ENCODE measurements at regions not wholly inside any gene's neighbourhood (a gene's known extent, or its start where the extent isn't known, plus 50 kb on each side); places are given as distances from the start of the nearest gene placed in this dataset.

DNA sequence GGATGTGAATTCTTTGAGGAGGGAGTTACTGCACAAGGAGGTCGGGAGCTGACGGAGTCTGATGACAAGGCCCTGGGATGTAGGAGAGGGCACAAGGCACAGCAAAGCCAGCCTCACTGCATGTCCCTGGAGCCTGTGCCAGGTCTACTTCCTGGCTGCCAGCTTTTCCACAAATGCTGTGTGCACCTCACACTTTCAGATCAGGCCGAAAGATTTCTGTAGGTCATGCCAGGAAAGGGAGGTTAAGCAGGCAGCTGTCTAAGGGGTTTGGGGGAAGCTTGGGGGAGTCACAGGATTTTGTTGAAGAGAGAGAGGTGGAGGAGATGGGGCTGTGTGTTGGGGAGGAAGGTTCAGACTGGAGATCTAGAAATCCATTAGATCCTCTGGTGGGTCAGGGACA, 792.5 kb downstream of the KCNJ18 start:
- POLR2A ChIA-PET: no interaction called here
- Mint-ChIP-seq H3K27ac (no peak overlapping the region), H3K9me3 (peaks cover 26% of the 10 kb centered on the region), H3K27me3 (no peaks in the 10 kb centered on the region), H3K4me1 (ENCODE audit: low read depth) (no peaks in the 10 kb centered on the region), H3K4me3 (no peak overlapping the region), H3K36me3 (ENCODE audit: low read depth) (peaks cover 2% of the 10 kb centered on the region)
- TF ChIP-seq, protein P1, sequence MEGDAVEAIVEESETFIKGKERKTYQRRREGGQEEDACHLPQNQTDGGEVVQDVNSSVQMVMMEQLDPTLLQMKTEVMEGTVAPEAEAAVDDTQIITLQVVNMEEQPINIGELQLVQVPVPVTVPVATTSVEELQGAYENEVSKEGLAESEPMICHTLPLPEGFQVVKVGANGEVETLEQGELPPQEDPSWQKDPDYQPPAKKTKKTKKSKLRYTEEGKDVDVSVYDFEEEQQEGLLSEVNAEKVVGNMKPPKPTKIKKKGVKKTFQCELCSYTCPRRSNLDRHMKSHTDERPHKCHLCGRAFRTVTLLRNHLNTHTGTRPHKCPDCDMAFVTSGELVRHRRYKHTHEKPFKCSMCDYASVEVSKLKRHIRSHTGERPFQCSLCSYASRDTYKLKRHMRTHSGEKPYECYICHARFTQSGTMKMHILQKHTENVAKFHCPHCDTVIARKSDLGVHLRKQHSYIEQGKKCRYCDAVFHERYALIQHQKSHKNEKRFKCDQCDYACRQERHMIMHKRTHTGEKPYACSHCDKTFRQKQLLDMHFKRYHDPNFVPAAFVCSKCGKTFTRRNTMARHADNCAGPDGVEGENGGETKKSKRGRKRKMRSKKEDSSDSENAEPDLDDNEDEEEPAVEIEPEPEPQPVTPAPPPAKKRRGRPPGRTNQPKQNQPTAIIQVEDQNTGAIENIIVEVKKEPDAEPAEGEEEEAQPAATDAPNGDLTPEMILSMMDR (IDR thresholded peaks at IDR 0.05): no peak
- DNase-seq (no peak), ATAC-seq (no peak)
- intact Hi-C loops (cut with micrococcal nuclease): no loop called here
- CTCF ChIA-PET: no interaction called here

DNA sequence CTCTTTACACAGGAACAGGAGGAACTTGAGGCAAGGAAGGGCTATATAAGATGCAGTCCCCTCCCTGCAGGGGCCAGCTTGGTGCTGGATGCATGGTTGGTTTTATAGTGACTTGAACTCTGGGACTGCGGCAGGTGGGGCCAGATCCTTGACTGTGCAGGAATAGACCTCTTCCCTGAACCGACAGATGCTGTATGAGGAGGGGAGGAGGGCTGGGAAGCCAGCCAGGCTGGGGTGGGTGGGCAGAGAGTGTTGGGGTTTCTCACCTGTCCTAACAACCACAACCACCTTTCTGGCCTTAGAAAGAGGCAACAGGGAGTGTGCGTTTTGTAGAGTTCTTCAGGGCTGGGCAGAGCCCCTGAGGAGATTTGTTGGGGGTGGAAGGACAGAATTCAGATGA, 798.1 kb downstream of the KCNJ18 start:
- TF ChIP-seq, protein P1 (IDR thresholded peaks at IDR 0.05): no peak
- no peaks in the 10 kb centered on the region for H3K27me3 Mint-ChIP-seq
- intact Hi-C loops (cut with micrococcal nuclease): no loop called here
- ChIA-PET CTCF (no interaction called here), POLR2A (no interaction called here)
- H3K36me3 Mint-ChIP-seq (ENCODE audit: low read depth): peaks cover 2% of the 10 kb centered on the region
- H3K9me3 Mint-ChIP-seq: peaks cover 25% of the 10 kb centered on the region
- no peak overlapping the region for H3K27ac Mint-ChIP-seq
- no peak overlapping the region for H3K4me3 Mint-ChIP-seq
- H3K4me1 Mint-ChIP-seq (ENCODE audit: low read depth): no peaks in the 10 kb centered on the region
- no peak for DNase-seq
- no peak for ATAC-seq

DNA sequence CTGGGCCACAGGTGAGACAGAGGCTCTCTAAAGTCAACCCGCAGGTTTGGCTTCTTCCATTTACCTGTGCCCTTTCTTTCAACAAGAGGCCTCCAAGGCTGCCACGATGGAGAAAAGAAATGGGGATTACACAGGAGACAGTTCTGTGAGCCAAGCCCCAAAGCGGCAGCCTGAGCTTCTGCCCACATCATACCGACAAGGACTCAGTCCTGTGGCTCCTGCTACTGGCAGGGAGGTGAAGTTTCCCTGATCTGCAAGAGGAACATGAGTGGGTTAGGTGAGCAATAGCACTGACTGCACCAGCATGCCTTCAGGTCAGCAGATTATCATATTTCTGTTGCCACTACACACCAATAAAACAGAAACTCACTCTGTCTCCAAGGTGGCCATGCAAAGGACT, 800.0 kb downstream of the KCNJ18 start:
- no peak for ATAC-seq

DNA sequence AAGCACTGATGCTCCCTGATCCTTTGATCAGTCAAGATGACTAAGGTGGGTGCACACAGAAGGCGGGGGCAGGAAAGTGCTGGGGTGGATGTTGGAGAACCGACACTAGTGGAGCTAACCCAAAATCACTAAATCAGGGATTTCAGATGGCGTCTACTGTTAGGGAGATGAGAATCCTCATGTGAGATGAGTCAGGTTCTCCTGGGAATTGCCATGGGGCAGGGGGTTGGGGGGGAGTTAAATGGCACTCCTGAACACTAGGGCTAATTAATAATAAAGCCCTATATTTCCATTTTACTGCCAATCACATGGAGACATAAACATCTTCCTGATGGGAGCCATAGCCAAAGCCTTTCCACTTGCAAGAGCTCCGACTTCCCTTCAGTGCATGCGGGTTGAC, 804.1 kb downstream of the KCNJ18 start:
- Mint-ChIP-seq H3K4me3 (no peak overlapping the region), H3K4me1 (ENCODE audit: low read depth) (no peaks in the 10 kb centered on the region), H3K27ac (no peak overlapping the region), H3K27me3 (no peaks in the 10 kb centered on the region), H3K9me3 (peaks cover 12% of the 10 kb centered on the region), H3K36me3 (ENCODE audit: low read depth) (no peaks in the 10 kb centered on the region)
- TF ChIP-seq, protein P1 (IDR thresholded peaks at IDR 0.05): no peak
- DNase-seq (no peak), ATAC-seq (no peak)
- intact Hi-C loops (cut with micrococcal nuclease): no loop called here
- CTCF ChIA-PET: no interaction called here
- POLR2A ChIA-PET: no interaction called here

More for the DNA sequence above, 800.0 kb downstream of the KCNJ18 start:
- Mint-ChIP-seq H3K27me3 (no peaks in the 10 kb centered on the region), H3K27ac (no peak overlapping the region), H3K36me3 (ENCODE audit: low read depth) (no peaks in the 10 kb centered on the region), H3K9me3 (peaks cover 15% of the 10 kb centered on the region), H3K4me1 (ENCODE audit: low read depth) (no peaks in the 10 kb centered on the region), H3K4me3 (no peak overlapping the region)
- POLR2A ChIA-PET: no interaction called here
- CTCF ChIA-PET: no interaction called here
- intact Hi-C loops (cut with micrococcal nuclease): no loop called here
- TF ChIP-seq, protein P1 (IDR thresholded peaks at IDR 0.05): no peak
- DNase-seq: no peak

DNA sequence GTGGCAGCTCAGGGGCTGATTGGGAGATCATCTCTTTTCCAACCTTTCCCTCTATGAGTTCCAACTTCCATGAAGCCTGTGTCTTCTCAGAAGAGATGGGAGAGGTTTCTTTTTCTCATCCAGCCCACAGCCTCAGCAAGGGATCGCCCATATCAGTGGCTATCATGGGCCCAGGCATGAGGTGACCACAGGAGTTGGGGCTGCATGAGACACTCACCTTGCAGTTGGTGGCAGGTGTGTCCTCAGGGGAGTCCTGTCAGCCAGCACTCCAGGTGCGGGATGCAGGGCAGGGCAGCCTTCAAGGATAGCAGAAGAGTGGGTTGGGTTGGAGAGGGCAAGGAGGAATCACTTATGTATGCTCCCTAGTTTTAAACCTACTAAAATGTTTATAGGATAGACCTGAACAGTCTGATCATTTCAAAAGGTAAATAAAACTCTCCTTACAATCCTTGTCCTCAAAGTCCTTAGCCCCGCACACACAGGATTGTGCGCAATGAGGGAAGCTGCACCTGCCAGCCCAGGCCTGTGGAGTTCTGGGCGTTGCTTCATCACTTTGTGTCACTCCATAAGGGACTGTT, 811.1 kb downstream of the KCNJ18 start:
- POLR2A ChIA-PET: no interaction called here
- intact Hi-C loops (cut with micrococcal nuclease): no loop called here
- no peaks in the 10 kb centered on the region for H3K27me3 Mint-ChIP-seq
- peaks cover 13% of the 10 kb centered on the region for H3K9me3 Mint-ChIP-seq
- H3K4me1 Mint-ChIP-seq (ENCODE audit: low read depth): no peaks in the 10 kb centered on the region
- H3K27ac Mint-ChIP-seq: no peak overlapping the region
- CTCF ChIA-PET: no interaction called here
- no peak overlapping the region for H3K4me3 Mint-ChIP-seq
- no peaks in the 10 kb centered on the region for H3K36me3 Mint-ChIP-seq (ENCODE audit: low read depth)
- DNase-seq (no peak), ATAC-seq (no peak)
- TF ChIP-seq, protein P1 (IDR thresholded peaks at IDR 0.05): no peak

Measured in activated CD8-positive, alpha-beta T cell treated with anti-CD3 and anti-CD28 coated beads for 36 hours (primary cell).